GM03348 (cell line): ENCODE measurements at regions not wholly inside any gene's neighbourhood (a gene's known extent, or its start where the extent isn't known, plus 50 kb on each side); places are given as distances from the start of the nearest gene placed in this dataset.
"Not testable (repeated sequence)": the region's sequence is repeated elsewhere in the genome, so short reads cannot be mapped to it uniquely, and the experiment has no call there.

ENCODE experiments used
- DNase-seq: peaks from one replicate; pipeline ENCODE4 v3.0.0; 2012; ENCODE audit warnings: low spot score

GRCh38 chr13:37475151-37475550, 123.4 kb downstream of the POSTN start:
- no peak for DNase-seq

- DNase-seq, result no peak
Measured at GRCh38 chr13:37473035-37473434, 125.5 kb downstream of the POSTN start.

DNA sequence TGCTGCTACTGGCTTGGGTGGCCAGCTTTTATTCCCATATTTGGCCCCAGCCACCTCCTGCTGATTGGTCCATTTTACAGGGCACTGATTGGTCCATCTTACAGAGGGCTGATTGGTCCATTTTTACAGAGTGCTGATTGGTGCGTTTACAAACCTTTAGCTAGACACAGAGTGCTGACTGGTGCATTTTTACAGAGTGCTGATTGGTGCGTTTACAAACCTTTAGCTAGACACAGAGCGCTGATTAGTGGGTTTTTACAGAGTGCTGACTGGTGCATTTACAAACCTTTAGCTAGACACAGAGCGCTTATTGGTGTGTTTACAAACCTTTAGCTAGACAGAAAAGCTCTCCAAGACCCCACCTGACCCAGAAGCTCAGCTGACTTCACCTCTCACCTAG, 126.3 kb downstream of the POSTN start:
- DNase-seq, result not testable (repeated sequence)

- DNase-seq, result peak; percentile 29
Measured at GRCh38 chr13:37460166-37460565, 138.4 kb downstream of the POSTN start.

DNA sequence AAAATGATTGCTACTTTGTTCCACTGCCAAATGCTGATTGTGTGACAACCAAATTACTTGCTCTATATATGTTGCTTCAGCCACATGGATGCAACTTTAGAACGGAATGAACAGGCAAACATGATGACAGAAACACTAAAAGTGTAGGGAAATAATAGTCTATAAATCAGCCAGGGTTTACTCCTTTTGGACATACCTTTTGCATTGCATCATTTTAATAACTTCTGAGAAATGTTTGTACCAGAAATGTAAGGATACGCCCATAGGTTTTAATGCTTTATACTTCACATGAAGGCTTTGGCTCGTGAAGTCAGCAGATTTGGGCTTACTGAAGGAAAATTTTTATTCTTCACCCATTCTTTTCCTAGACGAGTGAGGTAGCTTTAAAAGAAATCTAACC, 141.0 kb downstream of the POSTN start:
- DNase-seq, result no peak

GRCh38 chr13:37456506-37456905, 142.1 kb downstream of the POSTN start:
- DNase-seq, result no peak

- DNase-seq, result no peak
Measured at GRCh38 chr13:37456041-37456440, 142.5 kb downstream of the POSTN start.

DNA sequence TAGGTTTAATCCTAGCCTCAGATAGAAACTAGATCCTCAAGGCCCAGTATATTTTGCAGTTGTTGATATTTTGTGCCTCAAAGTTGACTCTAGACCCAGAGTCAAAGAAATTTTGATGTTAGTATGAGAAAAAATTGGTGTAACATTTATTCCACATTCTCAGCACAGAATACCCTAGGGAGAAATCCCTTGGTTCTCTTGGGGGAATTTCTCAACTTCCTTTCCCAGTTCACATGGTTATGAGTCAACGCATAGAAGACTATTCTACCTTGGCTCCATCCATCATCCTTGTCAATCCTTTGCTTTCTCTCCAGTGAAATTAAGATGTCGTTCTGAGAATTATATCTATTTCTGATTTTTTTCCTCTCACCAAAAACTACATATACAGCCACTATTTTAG, 145.3 kb downstream of the POSTN start:
- peak; percentile 41 for DNase-seq

DNA sequence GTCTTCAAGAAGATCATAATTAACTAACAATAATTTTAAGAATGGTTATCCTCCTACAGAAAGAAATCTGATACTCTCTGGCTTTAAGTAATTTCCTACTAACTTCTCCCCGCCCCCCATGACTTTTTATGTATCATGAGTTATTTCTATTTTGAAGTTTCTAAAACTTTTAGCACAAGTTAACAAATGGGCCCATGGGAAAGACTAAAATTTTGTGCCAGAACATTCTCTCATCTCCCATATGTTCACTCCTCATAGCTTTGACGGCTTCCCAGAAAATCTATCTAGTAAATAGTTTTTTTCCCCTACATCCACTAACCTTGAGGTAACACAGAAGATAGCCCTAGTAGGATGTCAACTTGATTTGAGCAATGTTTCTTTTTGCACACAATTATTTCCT, 148.3 kb downstream of the POSTN start:
- DNase-seq, result no peak

GRCh38 chr13:37448153-37448552, 150.4 kb downstream of the POSTN start:
- no peak for DNase-seq

DNA sequence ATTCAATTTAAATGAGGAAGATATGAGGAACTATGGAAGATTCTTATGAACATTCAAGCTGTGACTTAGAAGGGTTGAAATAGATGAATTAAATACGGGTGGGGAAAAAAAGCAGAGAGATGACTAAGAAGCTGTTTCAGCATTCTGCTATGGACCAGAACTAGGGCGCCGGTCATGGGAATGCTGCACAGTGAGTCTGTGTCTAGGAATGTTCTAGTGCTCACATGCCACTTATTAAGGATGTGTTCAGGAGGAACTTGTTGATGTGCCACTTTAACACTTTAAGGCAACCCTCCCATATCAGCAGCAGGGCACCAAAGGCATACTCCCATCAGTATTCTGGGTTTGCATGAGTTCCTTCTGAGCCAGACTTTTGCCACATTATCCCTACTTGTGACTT, 152.1 kb downstream of the POSTN start:
- DNase-seq, result peak; percentile 81

DNA sequence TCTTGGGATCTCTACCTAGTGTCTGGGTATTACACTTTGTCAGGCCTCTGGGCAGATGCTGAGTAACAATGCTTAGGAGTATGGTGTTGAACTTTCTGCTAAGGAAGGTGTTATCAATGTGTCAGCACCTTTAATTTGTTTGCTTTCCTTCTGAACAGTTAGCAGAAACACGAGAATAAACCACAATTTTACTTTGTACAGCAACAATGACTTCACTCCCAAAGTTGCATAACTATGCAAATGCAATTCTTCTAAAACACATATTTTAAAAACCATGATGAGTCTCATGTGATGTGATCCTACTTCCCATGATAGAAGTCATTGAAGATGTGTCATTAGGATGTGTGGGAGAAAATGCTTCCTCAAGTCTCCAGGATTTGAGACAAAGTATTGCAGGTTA, 155.0 kb downstream of the POSTN start:
- peak; percentile 68 for DNase-seq

DNA sequence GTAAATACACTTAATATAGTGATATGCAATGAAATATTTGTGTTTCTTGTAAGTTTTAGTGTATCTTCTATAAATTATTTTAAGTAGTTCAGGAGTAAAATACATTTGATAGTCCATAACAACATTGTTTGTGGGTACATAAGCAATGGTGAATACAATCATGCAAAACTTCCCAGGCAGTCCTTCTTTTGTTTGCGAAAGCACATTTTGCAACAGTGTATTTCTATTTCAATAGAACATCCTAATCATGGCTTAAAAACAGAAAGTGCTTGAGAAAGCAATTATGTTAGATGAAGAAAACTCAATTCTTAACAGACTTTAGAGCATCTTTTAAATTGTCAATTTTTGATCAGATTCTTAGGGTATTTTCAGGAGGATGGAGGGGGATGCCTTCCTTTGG, 155.6 kb downstream of the POSTN start:
- DNase-seq, result no peak

DNA sequence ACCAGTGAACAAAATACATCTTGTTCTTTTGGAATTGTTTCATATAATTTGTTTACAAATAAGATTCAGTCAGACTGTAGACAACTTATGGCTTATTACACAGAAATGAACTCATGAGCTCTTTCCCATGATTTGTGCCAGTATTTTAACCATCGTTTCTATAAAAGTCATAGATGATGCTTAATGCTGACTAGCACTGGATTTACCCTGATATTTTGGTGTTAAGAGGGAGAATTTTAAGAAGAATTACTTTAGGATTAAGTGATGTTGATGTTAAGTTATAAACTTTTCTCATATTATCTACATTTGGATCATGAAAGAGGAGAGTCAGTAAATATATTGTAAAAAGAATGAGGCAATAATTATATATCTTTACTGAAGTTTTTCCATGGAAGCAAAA, 162.7 kb downstream of the POSTN start:
- DNase-seq, result no peak

DNA sequence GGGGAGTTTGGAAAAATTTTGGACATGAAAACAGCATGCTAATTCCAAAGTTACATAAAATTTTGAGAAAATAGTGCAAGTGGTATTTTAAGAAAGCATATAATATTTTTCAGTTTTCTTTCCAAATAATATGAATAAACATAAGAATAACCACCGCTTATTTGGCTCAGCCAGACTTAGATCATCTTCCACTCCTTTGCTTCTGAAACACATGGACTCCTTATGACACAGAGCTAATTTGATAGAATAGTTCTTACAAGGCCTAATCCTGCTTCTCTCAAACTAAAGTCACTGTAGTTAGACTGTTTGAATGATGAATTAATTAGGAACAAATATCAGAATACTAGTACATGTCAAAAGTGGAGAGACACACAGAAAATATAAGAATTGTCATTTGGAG, 165.5 kb downstream of the POSTN start:
- DNase-seq, result no peak

DNA sequence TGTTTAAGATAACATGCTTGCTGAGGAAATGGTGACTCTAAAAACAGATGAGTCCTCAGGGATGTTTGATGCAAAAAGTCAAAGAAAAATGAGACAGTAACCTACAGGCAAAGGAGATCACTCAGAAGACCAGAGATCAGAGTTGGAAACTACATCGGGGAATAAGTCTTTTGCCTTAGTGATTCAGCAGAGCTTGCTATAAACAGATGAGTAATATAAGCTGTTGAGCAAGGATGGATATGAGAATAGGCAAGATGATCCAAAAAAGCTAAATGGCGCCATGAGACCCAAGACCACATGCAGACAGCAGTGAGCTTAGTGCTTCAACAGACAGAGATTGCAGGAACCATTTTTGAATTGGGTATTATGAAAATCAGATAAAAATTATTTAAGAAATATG, 168.6 kb downstream of the POSTN start:
- peak; percentile 56 for DNase-seq

GRCh38 chr13:37427843-37428494, 170.6 kb downstream of the POSTN start:
- no peak for DNase-seq

- DNase-seq, result no peak
Measured at GRCh38 chr13:37418490-37418889, 180.1 kb downstream of the POSTN start.

DNA sequence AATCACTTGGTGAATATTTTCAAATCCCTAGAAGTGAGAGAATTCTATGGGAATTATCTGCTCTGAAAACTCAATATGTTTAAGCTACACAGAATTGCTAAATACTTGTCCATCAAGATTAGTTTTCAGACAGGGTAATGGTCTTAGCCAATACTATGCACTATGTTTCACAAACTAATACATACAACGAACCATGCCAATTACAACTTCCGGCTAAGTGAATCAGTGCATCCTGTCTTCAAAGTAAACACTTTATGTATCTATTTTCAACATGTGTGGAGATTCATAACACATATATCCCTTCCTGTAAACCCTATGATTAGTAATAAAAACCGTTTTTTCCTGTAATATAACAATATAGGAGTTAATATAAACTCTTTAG, 181.5 kb downstream of the POSTN start:
- DNase-seq, result no peak

DNA sequence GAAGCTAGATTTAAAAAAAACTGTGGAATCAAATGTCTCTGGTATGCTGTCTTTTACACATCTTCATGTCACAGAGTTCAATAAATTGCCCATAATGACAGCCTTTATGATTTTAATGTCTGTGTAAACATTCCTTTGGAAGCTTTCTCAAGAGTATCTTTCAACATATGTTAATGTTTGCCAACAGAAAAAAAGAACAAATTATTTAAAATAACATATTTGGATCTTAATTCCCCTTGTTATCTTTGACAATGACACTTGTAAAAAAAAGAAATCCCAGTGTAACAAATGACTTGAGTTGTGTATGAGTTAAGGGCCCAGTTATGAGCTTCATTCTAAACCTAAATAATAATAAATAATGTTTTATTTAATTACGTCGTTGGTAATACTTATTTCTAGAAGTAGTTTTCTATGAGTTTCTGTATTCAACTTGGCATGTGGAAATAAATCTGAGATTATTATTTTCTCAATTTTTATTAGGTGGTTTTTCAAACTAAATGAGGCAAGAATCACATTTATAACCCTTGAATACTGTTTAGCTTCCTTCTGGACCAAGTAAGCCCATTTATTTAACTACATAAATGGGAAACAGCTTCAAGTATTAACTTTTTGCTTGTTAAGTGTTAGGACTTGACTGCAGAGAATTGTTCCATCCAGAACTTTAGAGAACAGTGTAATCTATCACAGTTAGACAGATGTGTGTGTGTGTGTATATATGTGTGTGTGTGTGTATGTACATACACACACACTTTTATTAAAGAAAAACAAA, 182.1 kb downstream of the POSTN start:
- no peak for DNase-seq

DNA sequence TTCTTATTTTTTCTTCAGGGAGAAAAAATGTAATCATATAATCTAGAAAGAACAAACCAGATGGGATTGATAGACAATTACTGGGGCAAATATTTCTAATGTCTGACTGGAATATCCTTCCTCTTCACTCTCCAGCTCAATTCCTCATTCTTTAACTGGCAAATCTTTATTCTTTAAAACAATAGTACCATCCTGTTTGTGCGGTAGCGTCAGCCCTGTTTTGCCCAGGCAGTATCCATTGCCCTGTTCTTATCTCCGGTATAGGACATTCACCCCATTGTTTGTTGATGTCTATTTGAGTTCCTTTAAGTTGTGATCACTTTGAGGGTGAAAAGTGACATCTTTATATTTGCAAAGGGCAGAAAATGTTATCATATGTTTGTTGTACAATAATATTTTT, 185.4 kb downstream of the POSTN start:
- DNase-seq, result no peak

DNA sequence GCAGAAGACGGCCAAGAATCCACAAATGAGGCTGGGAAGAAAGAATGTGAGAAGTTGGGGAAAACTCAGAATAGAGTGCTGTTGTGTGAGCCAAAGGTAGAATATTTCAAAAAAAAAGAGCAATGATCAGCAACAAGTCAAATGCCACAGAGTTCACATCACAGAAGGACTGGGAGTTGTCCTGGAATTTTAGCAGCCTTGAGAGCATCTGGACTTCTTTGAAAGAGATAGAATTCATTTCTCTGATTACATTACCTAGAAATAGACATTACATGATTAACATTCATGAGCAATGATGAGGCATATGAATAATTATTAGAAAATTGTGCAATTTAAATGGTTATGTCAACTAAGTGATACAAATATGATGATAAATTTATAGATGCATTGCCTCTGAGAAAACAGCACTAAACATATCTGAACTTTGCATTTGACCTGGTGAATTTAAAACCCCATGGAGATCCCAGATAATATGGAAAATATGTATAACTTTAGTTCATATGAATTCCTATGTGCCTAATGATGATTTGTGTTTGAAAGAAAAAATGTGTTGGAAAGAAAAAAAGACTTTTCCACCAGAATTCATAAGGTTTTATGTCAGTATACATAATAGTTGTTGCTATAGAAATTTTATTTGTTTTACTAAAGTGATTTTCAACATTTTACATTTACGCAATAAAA, 186.2 kb downstream of the POSTN start:
- DNase-seq, result peak; percentile 59

- no peak for DNase-seq
Measured at GRCh38 chr13:37410316-37410715, 188.3 kb downstream of the POSTN start.
